ENCODE measurements at regions not wholly inside any gene's neighbourhood (a gene's known extent, or its start where the extent isn't known, plus 50 kb on each side); places are given as distances from the start of the nearest gene placed in this dataset.
"Not testable (repeated sequence)": the region's sequence is repeated elsewhere in the genome, so short reads cannot be mapped to it uniquely, and the experiment has no call there.

DNA sequence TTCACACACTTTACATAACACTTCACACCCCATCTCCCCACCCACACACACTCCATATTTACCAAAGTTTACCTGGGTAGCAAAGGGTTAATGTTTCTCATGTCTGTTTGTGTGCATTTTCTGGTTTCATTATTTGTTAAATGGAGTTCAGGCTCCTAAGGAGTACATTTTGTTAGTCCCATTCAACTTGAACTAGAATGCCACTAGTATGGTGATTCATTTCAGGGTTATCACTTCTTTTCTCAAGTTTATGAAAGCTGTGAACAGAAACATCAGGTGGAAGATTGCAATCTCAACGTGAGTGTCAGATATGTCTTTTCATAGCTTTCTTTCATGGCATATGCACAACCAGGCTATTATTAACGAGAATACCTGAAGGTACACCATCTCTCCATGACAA is 1027.5 kb downstream of the GATA3 start:
- Histone ChIP-seq H3K4me1 (ENCODE audit: insufficient read depth, low read length) (no peaks in the 10 kb centered on the region), H3K27ac (ENCODE audit: low read length) (no peak overlapping the region), H3K27me3 (ENCODE audit: insufficient read depth, low read length) (no peaks in the 10 kb centered on the region), H3K4me3 (ENCODE audit: low read length) (no peak overlapping the region), H3K9ac (ENCODE audit: low read depth, low read length) (no peak overlapping the region), H3K36me3 (ENCODE audit: insufficient read depth, low read depth, low read length) (no peaks in the 10 kb centered on the region), H3K9me3 (ENCODE audit: insufficient read depth, low read depth, low read length) (no peaks in the 10 kb centered on the region)

DNA sequence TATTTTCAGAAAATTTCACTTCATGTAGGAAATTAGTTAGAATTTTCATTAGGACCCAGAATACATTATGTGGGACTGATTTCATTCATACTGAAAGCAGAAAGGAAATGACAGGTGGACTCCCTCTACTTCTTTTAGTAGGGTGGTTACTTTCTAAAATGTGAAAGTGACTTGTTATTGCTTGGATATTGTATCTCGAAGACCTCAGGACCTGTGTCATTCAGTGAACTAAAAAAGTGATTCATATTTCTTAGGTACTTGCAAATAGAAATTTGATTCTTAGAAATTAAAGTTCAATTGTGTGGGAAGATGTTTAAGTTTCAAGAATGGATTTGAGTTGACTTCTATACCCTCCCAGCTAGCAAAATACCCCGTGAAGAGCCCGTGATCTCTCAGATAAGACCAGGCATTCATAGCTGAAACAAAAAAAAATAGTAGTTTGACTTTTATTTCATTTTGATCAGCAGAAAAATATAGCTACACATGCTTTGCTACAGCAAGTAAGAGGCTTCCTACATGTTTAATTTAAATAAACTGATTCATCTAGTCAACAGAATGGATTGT is 1037.1 kb downstream of the GATA3 start:
- Histone ChIP-seq H3K9ac (ENCODE audit: low read depth, low read length) (no peak overlapping the region), H3K36me3 (ENCODE audit: insufficient read depth, low read depth, low read length) (no peaks in the 10 kb centered on the region), H3K9me3 (ENCODE audit: insufficient read depth, low read depth, low read length) (no peaks in the 10 kb centered on the region)

DNA sequence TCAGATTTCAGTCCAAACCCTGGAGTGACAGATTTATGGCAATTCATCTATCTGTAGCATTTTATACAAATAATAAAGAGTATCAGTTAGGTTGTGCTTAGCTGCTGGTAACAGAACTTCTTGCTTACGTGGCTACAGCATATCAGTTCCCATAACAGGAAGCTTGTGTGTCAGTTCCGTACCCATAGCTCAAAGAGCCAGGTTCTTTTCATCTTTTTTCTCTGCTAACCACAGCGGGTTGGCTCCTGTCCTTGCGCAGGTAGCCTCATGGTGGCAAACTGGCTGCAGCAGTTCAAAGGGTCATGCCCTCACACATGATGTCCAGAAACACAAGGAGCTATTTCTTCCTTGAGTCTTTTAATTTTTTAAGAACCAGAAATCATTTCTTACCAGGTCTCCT is 1041.8 kb downstream of the GATA3 start:
- Histone ChIP-seq H3K9me3 (ENCODE audit: insufficient read depth, low read depth, low read length) (no peaks in the 10 kb centered on the region), H3K27ac (ENCODE audit: low read length) (no peak overlapping the region), H3K4me1 (ENCODE audit: insufficient read depth, low read length) (no peaks in the 10 kb centered on the region), H3K36me3 (ENCODE audit: insufficient read depth, low read depth, low read length) (no peaks in the 10 kb centered on the region), H3K9ac (ENCODE audit: low read depth, low read length) (no peak overlapping the region), H3K4me3 (ENCODE audit: low read length) (no peak overlapping the region), H3K27me3 (ENCODE audit: insufficient read depth, low read length) (peaks cover 99% of the 10 kb centered on the region)

More for the DNA sequence above, 1037.1 kb downstream of the GATA3 start:
- Histone ChIP-seq H3K4me1 (ENCODE audit: insufficient read depth, low read length) (no peaks in the 10 kb centered on the region), H3K27me3 (ENCODE audit: insufficient read depth, low read length) (peaks cover 71% of the 10 kb centered on the region), H3K27ac (ENCODE audit: low read length) (no peak overlapping the region), H3K4me3 (ENCODE audit: low read length) (no peak overlapping the region)

DNA sequence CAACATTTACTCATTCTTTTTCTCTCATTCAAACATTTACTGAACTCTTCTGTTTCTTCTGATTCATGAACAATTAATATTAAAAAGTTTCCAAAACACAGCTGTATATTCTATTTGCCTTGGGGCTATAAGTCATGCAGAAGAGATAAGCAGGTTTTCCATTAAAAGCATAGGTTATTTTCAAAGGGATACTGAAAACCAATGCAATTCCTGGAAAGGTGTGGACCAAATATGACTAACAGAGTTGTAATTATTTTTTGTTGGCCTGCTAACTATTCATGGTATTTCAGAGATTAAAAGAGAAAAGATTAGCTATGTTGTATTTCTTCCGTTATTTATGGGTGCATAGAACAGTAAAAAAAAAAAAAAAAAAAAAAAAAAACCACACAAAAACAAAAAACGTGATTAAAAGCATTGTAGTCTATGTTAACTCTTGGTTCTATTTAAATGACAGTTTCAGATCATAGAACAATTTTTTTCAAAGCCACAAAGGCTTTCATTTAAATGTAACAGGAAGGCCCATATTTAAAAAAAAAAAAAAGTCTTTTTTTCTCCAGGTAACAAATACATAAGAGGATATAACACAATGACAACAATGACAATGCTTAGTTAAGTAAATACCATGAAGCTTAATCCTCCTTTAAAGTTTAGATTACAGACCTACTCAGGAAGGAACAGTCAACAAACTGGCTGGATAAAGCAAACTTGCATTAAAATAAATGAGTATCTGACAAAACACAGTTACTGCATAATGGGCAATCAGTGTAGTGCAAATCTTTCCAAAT is 1042.9 kb downstream of the GATA3 start:
- Histone ChIP-seq H3K9ac (ENCODE audit: low read depth, low read length) (no peak overlapping the region), H3K27me3 (ENCODE audit: insufficient read depth, low read length) (peaks cover 99% of the 10 kb centered on the region), H3K4me1 (ENCODE audit: insufficient read depth, low read length) (no peaks in the 10 kb centered on the region), H3K36me3 (ENCODE audit: insufficient read depth, low read depth, low read length) (no peaks in the 10 kb centered on the region), H3K27ac (ENCODE audit: low read length) (no peak overlapping the region), H3K4me3 (ENCODE audit: low read length) (no peak overlapping the region), H3K9me3 (ENCODE audit: insufficient read depth, low read depth, low read length) (no peaks in the 10 kb centered on the region)

DNA sequence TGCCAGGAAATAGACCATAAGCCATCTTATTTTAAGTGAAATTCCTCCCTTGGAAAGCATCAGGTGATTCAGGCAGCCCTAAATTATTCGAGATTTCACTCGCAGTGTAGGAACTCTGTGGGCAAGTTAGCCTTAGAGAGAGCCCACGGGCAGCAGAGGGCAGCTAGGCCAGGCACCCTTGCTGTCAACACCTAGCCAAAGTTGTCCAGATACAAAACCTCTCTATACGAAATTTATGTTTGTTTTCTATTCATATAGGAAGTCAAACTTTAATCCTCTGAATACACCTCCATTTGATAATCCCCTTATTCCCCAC is 1043.5 kb downstream of the GATA3 start:
- Histone ChIP-seq H3K27ac (ENCODE audit: low read length) (no peak overlapping the region), H3K9ac (ENCODE audit: low read depth, low read length) (no peak overlapping the region), H3K9me3 (ENCODE audit: insufficient read depth, low read depth, low read length) (no peaks in the 10 kb centered on the region), H3K27me3 (ENCODE audit: insufficient read depth, low read length) (peaks cover 99% of the 10 kb centered on the region), H3K36me3 (ENCODE audit: insufficient read depth, low read depth, low read length) (no peaks in the 10 kb centered on the region), H3K4me1 (ENCODE audit: insufficient read depth, low read length) (no peaks in the 10 kb centered on the region), H3K4me3 (ENCODE audit: low read length) (no peak overlapping the region)

DNA sequence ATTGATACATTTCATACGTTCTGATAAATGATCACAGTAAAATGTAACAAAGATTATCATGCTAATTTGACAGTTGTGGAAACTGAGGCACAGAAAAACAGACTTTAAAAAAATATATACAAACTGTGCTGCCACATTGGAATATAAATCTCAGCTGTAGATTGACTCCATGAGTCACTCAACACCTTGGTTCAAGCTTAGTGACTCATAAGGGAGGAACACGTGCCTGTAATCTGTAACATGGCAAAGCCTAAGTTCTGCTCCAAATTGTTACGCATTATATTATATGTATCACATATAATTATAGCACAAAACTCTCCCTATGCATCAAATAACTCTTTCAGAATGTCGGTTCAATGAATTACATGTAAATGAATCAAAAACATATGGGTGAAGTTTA is 1047.5 kb downstream of the GATA3 start:
- no peak overlapping the region for H3K27ac ChIP-seq (ENCODE audit: low read length)
- peaks cover 83% of the 10 kb centered on the region for H3K27me3 ChIP-seq (ENCODE audit: insufficient read depth, low read length)
- no peak overlapping the region for H3K9ac ChIP-seq (ENCODE audit: low read depth, low read length)
- no peaks in the 10 kb centered on the region for H3K4me1 ChIP-seq (ENCODE audit: insufficient read depth, low read length)
- no peaks in the 10 kb centered on the region for H3K9me3 ChIP-seq (ENCODE audit: insufficient read depth, low read depth, low read length)
- H3K4me3 ChIP-seq (ENCODE audit: low read length): no peak overlapping the region
- H3K36me3 ChIP-seq (ENCODE audit: insufficient read depth, low read depth, low read length): no peaks in the 10 kb centered on the region

DNA sequence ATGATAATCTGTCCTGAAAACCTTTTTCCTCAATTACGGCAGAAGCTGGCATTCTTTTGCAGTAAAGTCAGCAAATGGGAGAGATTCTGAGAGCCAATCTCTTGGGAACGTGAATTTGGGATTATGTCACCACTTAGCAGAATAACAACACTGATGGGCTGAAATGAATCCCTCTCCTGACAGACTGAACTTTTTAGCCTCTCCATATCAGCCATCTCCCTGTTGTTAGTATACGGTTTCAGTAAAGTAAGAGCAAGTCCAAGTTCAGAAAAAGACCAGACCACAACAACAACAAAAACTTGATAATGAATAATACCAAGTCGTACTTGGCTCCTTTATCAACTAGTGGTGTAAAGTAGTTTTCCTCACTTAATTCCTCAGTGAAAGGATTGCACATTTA is 1048.8 kb downstream of the GATA3 start:
- Histone ChIP-seq H3K4me3 (ENCODE audit: low read length) (no peak overlapping the region), H3K9ac (ENCODE audit: low read depth, low read length) (no peak overlapping the region), H3K36me3 (ENCODE audit: insufficient read depth, low read depth, low read length) (no peaks in the 10 kb centered on the region), H3K9me3 (ENCODE audit: insufficient read depth, low read depth, low read length) (no peaks in the 10 kb centered on the region), H3K27ac (ENCODE audit: low read length) (no peak overlapping the region), H3K4me1 (ENCODE audit: insufficient read depth, low read length) (no peaks in the 10 kb centered on the region), H3K27me3 (ENCODE audit: insufficient read depth, low read length) (peaks cover 70% of the 10 kb centered on the region)

DNA sequence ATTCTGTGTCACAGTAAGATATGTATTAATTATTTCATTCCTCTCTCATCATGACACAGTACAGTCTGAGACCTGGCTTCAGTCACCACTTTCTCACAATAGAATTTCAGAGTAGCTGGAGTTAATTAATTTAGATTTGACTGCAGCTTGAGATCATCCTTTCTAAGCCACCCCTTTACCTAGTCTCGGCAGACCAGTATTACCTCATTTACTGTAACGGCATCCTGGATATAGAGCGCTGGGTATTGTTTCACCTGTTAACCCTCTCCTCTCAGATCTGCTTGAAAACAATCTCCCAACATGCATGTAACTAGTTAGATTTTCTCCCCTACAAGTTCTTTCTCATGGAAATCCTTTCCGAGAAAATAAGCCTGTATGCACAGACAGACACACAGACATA is 1057.5 kb downstream of the GATA3 start:
- H3K9me3 ChIP-seq (ENCODE audit: insufficient read depth, low read depth, low read length): no peaks in the 10 kb centered on the region
- H3K4me1 ChIP-seq (ENCODE audit: insufficient read depth, low read length): no peaks in the 10 kb centered on the region
- H3K9ac ChIP-seq (ENCODE audit: low read depth, low read length): no peak overlapping the region
- H3K4me3 ChIP-seq (ENCODE audit: low read length): no peak overlapping the region
- H3K27me3 ChIP-seq (ENCODE audit: insufficient read depth, low read length): no peaks in the 10 kb centered on the region; the same call in 1 of the 2 replicates
- no peaks in the 10 kb centered on the region for H3K36me3 ChIP-seq (ENCODE audit: insufficient read depth, low read depth, low read length)
- H3K27ac ChIP-seq (ENCODE audit: low read length): no peak overlapping the region

DNA sequence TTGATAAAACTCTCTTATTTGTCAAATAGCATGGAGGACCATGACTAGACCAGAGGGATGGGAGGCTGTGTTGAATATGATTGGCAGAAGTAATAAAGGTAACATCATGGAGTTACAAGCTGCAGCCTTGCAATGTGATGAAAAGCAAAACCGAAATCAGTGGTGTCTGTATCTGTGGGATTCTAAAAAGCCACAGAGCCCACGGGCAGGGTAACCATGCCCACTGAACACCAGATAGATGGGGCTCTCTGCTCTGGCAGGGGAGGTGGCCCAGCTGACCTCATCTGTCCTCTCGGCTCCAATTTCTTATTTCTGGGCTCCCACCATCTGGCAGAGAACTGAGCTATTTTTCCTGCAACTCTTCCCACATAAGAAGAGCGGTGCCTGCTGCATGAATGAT is 1072.2 kb downstream of the GATA3 start:
- Histone ChIP-seq H3K9me3 (ENCODE audit: insufficient read depth, low read depth, low read length) (no peaks in the 10 kb centered on the region), H3K4me3 (ENCODE audit: low read length) (no peak overlapping the region), H3K36me3 (ENCODE audit: insufficient read depth, low read depth, low read length) (no peaks in the 10 kb centered on the region), H3K27ac (ENCODE audit: low read length) (no peak overlapping the region), H3K27me3 (ENCODE audit: insufficient read depth, low read length) (no peaks in the 10 kb centered on the region), H3K9ac (ENCODE audit: low read depth, low read length) (no peak overlapping the region), H3K4me1 (ENCODE audit: insufficient read depth, low read length) (no peaks in the 10 kb centered on the region)

DNA sequence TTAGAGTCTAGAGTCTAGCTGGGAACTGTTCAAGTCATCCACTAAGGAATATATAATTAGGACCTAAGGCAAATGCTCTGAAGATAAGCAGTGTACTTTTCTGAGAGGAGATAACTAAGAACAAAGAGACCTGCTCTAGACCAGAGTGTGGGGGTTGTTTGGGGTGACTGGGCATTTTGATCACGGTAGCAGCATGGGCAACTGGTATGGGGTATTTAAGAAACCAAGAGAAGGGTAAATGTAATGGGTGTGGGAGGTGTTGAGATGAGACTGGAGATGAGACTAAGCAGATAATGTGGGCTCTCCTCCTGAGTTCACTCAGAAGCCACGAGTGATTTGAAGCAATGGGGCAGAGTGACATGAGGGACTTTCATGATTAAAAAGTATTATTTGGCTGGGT is 1082.9 kb downstream of the GATA3 start:
- no peak overlapping the region for H3K27ac ChIP-seq (ENCODE audit: low read length)
- H3K36me3 ChIP-seq (ENCODE audit: insufficient read depth, low read depth, low read length): no peaks in the 10 kb centered on the region
- H3K4me3 ChIP-seq (ENCODE audit: low read length): no peak overlapping the region
- no peaks in the 10 kb centered on the region for H3K9me3 ChIP-seq (ENCODE audit: insufficient read depth, low read depth, low read length)
- no peaks in the 10 kb centered on the region for H3K4me1 ChIP-seq (ENCODE audit: insufficient read depth, low read length)
- no peaks in the 10 kb centered on the region for H3K27me3 ChIP-seq (ENCODE audit: insufficient read depth, low read length)
- H3K9ac ChIP-seq (ENCODE audit: low read depth, low read length): no peak overlapping the region

DNA sequence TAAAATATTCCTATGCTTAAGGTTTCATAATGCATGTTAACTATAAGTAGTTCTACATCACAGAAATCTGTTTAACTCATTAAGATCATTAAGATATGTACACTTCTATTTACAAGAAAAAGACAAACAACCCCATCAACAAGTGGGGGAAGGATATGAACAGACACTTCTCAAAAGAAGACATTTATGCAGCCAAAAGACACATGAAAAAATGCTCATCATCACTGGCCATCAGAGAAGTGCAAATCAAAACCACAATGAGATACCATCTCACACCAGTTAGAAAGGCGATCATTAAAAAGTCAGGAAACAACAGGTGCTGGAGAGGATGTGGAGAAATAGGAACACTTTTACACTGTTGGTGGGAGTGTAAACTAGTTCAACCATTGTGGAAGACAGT is 1084.3 kb downstream of the GATA3 start:
- not testable (repeated sequence) for H3K27ac ChIP-seq (ENCODE audit: low read length); H3K4me3 ChIP-seq (ENCODE audit: low read length)

DNA sequence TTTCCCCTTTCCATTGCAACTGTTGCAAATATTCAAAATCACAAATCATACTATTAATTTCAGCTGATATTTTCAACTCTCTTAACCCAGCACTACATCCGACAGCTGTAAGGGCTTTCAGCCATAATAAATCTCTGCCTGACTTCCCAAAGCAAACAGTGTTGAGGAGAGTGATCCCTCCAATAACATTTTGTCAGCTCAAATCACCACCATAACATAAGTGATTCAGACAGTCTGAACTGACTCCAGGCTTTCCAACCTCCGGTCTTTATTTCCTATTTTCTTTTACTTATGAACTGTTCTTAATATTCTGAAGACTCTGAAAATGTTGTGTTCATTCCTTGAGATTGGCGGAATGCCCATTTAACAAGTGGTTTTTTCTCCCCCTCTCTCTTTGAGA is 1085.9 kb downstream of the GATA3 start:
- Histone ChIP-seq H3K4me3 (ENCODE audit: low read length) (no peak overlapping the region), H3K27ac (ENCODE audit: low read length) (no peak overlapping the region), H3K27me3 (ENCODE audit: insufficient read depth, low read length) (no peaks in the 10 kb centered on the region), H3K9ac (ENCODE audit: low read depth, low read length) (no peak overlapping the region), H3K4me1 (ENCODE audit: insufficient read depth, low read length) (no peaks in the 10 kb centered on the region), H3K9me3 (ENCODE audit: insufficient read depth, low read depth, low read length) (no peaks in the 10 kb centered on the region), H3K36me3 (ENCODE audit: insufficient read depth, low read depth, low read length) (no peaks in the 10 kb centered on the region)

More for the DNA sequence above, 1084.3 kb downstream of the GATA3 start:
- H3K9me3 ChIP-seq (ENCODE audit: insufficient read depth, low read depth, low read length); H3K36me3 ChIP-seq (ENCODE audit: insufficient read depth, low read depth, low read length); H3K9ac ChIP-seq (ENCODE audit: low read depth, low read length); H3K4me1 ChIP-seq (ENCODE audit: insufficient read depth, low read length); H3K27me3 ChIP-seq (ENCODE audit: insufficient read depth, low read length): not testable (repeated sequence)
